ENCODE measurements at regions not wholly inside any gene's neighbourhood (a gene's known extent, or its start where the extent isn't known, plus 50 kb on each side); places are given as distances from the start of the nearest gene placed in this dataset.

- Mint-ChIP-seq H3K27me3 (ENCODE audit: insufficient read depth, low read depth, poor library complexity) (peaks cover 25% of the 10 kb centered on the region), H3K27ac (no peak overlapping the region)
Observed at GRCh38 chr16:55052741-55053415, 122.2 kb downstream of the IRX5 start.

More at GRCh38 chr16:55052741-55053415, 122.2 kb downstream of the IRX5 start:
- H3K4me3 ChIP-seq = no peak overlapping the region
- no peak overlapping the region for H2AFZ ChIP-seq
- peaks cover 10% of the 10 kb centered on the region; the same call in 1 of the 2 replicates for H3K4me1 ChIP-seq (ENCODE audit: insufficient read depth)
- no peak overlapping the region for H3K27ac ChIP-seq (ENCODE audit: low read depth)
- no peaks in the 10 kb centered on the region for H4K20me1 ChIP-seq (replicated peaks; ENCODE audit: insufficient read depth)
- DNase-seq (ENCODE audit: low spot score) (no peak), ATAC-seq (no peak)
- no peaks in the 10 kb centered on the region for H3K36me3 ChIP-seq (ENCODE audit: insufficient read depth)
- no peak overlapping the region for H3K4me2 ChIP-seq
- Mint-ChIP-seq H3K4me3 (no peak overlapping the region), H3K36me3 (ENCODE audit: low read depth) (no peaks in the 10 kb centered on the region; the same call in 2 of the 3 replicates), H3K4me1 (peaks cover 10% of the 10 kb centered on the region; the same call in 2 of the 3 replicates), H3K9me3 (peaks cover 8% of the 10 kb centered on the region)
- peaks cover 22% of the 10 kb centered on the region for H3K27me3 ChIP-seq (ENCODE audit: insufficient read depth)
- no peak for TF ChIP-seq POLR2AphosphoS5 (IDR thresholded peaks at IDR 0.05; ENCODE audit: low read depth)
- no peak for TF ChIP-seq EZH2phosphoT487 (IDR thresholded peaks at IDR 0.05; ENCODE audit: unreplicated experiment)
- no peak for TF ChIP-seq STAT1 (IDR thresholded peaks at IDR 0.05; ENCODE audit: unreplicated experiment)
- no peak for TF ChIP-seq NANOG (IDR thresholded peaks at IDR 0.05; ENCODE audit: borderline replicate concordance)
- TF ChIP-seq CREB1 (CRISPR knock-in tag; IDR thresholded peaks at IDR 0.05; ENCODE audit: low read depth) = no peak
- TF ChIP-seq CTCF (conservative IDR thresholded peaks at IDR 0.05; ENCODE audit: low read depth in 2 of 2) = no peak
- TF ChIP-seq ZNF462 (CRISPR knock-in tag; IDR thresholded peaks at IDR 0.05) = no peak
- no peak for TF ChIP-seq ETS1 (IDR thresholded peaks at IDR 0.05)
- TF ChIP-seq ZNF114 (CRISPR knock-in tag; IDR thresholded peaks at IDR 0.05) = no peak
- no peak for TF ChIP-seq JUNB (IDR thresholded peaks at IDR 0.05; ENCODE audit: unreplicated experiment)
- no peak for TF ChIP-seq ZNF331 (CRISPR knock-in tag; IDR thresholded peaks at IDR 0.05; ENCODE audit: low read depth)
- TF ChIP-seq REST (IDR thresholded peaks at IDR 0.05; ENCODE audit: unreplicated experiment) = no peak
- TF ChIP-seq EZH2 (IDR thresholded peaks at IDR 0.05; ENCODE audit: low read depth, unreplicated experiment) = no peak
- H3K79me2 ChIP-seq (replicated peaks; ENCODE audit: insufficient read depth) = no peaks in the 10 kb centered on the region
- no peaks in the 10 kb centered on the region for H3K9me2 ChIP-seq (ENCODE audit: insufficient read depth)
- peaks cover 8% of the 10 kb centered on the region for H3F3A ChIP-seq (replicated peaks; ENCODE audit: low read depth)
